Left lung (tissue), 4 donors: ENCODE measurements at regions not wholly inside any gene's neighbourhood (a gene's known extent, or its start where the extent isn't known, plus 50 kb on each side); places are given as distances from the start of the nearest gene placed in this dataset.

Source experiments
- ATAC-seq: fragments of 200-7000 bp; cut with Tn5 transposase; one replicate; pipeline ENCODE4 v1.9.1; 2020; ENCODE audit warnings: moderate library complexity
- DNase-seq, 4 donors: peaks; one replicate each; pipeline ENCODE4 v3.0.0-alpha.2; 2013 to 2020
- H3K27ac ChIP-seq, 2 donors: fragments of 200-600 bp; sonication (generic) in 1 of 2; one replicate each; pipeline versions ENCODE4 v1.5.0 to v1.8.0; 2020 to 2021
- H3K27me3 ChIP-seq, 2 donors: fragments of 200-600 bp; sonication (generic) in 1 of 2; one replicate each; pipeline versions ENCODE4 v1.5.0 to v1.8.0; 2020 to 2021
- H3K36me3 ChIP-seq, 2 donors: fragments of 200-600 bp; sonication (generic) in 1 of 2; one replicate each; pipeline versions ENCODE4 v1.5.0 to v1.8.0; 2020 to 2021
- H3K4me1 ChIP-seq, 2 donors: fragments of 200-600 bp; one replicate each; pipeline ENCODE4 v1.8.0; 2021
- H3K4me3 ChIP-seq, 2 donors: fragments of 200-600 bp; sonication (generic) in 1 of 2; one replicate each; pipeline versions ENCODE4 v1.5.0 to v1.8.0; 2020 to 2021; ENCODE audit warnings: mild to moderate bottlenecking in 1 of 2
- H3K9me3 ChIP-seq, 2 donors: fragments of 200-600 bp; sonication (generic) in 1 of 2; one replicate each; pipeline versions ENCODE4 v1.5.0 to v1.8.0; 2020 to 2021
- CTCF ChIP-seq, 2 donors: fragments of 200-600 bp; sonication (generic) in 1 of 2; IDR thresholded peaks; one replicate each; pipeline versions ENCODE4 v1.5.0 to v1.8.0; 2021; ENCODE audit warnings: antibody characterized with exemption in 2 of 2
- intact Hi-C, 2 donors: fragments of 100-400 bp; cut with DNase I; formaldehyde crosslinking; loops; one replicate each; pipeline versions ENCODE4 v1.11.2 to v1.14.2; 2022
- donor health status: DM: no; HTN: yes; CAD: no.
- donor health status: DM: no; HTN: no; CAD: no.

- no peak for ATAC-seq
- H3K27me3 ChIP-seq, result no peaks in the 10 kb centered on the region
- no peak overlapping the region for H3K4me3 ChIP-seq
- no peaks in the 10 kb centered on the region for H3K4me1 ChIP-seq
- DNase-seq, result no peak
- intact Hi-C loops, result no loop called here
- no peak for TF ChIP-seq CTCF (IDR thresholded peaks at IDR 0.05)
- H3K9me3 ChIP-seq, result no peaks in the 10 kb centered on the region
- no peaks in the 10 kb centered on the region for H3K36me3 ChIP-seq
- no peak overlapping the region for H3K27ac ChIP-seq
These were observed 1146.0 kb downstream of the NLGN4X start for GRCh38 chrX:5082705-5083104.

GRCh38 chrX:5080791-5081190, 1147.9 kb downstream of the NLGN4X start:
- no peak for DNase-seq
- no peak for ATAC-seq
- Histone ChIP-seq H3K9me3 (no peaks in the 10 kb centered on the region), H3K27me3 (no peaks in the 10 kb centered on the region), H3K4me3 (no peak overlapping the region), H3K4me1 (no peaks in the 10 kb centered on the region), H3K36me3 (no peaks in the 10 kb centered on the region), H3K27ac (no peak overlapping the region)
- TF ChIP-seq CTCF (IDR thresholded peaks at IDR 0.05), result no peak
- intact Hi-C loops, result no loop called here

- Histone ChIP-seq H3K9me3 (no peaks in the 10 kb centered on the region), H3K27ac (no peak overlapping the region), H3K36me3 (no peaks in the 10 kb centered on the region), H3K27me3 (no peaks in the 10 kb centered on the region), H3K4me1 (no peaks in the 10 kb centered on the region), H3K4me3 (no peak overlapping the region)
- intact Hi-C loops, result no loop called here
- ATAC-seq, result no peak
- TF ChIP-seq CTCF (IDR thresholded peaks at IDR 0.05), result no peak
- DNase-seq, result no peak
These were observed 1160.1 kb downstream of the NLGN4X start for GRCh38 chrX:5068550-5068949.

GRCh38 chrX:5057786-5058185, 1170.9 kb downstream of the NLGN4X start:
- no peaks in the 10 kb centered on the region for H3K27me3 ChIP-seq
- ATAC-seq, result no peak
- no peak overlapping the region for H3K4me3 ChIP-seq
- DNase-seq, result no peak
- H3K36me3 ChIP-seq, result no peaks in the 10 kb centered on the region
- TF ChIP-seq CTCF (IDR thresholded peaks at IDR 0.05), result no peak
- H3K27ac ChIP-seq, result no peak overlapping the region
- H3K9me3 ChIP-seq, result no peaks in the 10 kb centered on the region
- H3K4me1 ChIP-seq, result no peaks in the 10 kb centered on the region
- intact Hi-C loops, result no loop called here

GRCh38 chrX:5054852-5055251, 1173.8 kb downstream of the NLGN4X start:
- H3K4me3 ChIP-seq, result no peak overlapping the region
- H3K27ac ChIP-seq, result no peak overlapping the region
- ATAC-seq, result no peak
- DNase-seq, result no peak
- H3K36me3 ChIP-seq, result no peaks in the 10 kb centered on the region
- intact Hi-C loops, result no loop called here
- H3K9me3 ChIP-seq, result no peaks in the 10 kb centered on the region
- no peaks in the 10 kb centered on the region for H3K27me3 ChIP-seq
- TF ChIP-seq CTCF (IDR thresholded peaks at IDR 0.05), result no peak
- H3K4me1 ChIP-seq, result no peaks in the 10 kb centered on the region
